ENCODE measurements at regions not wholly inside any gene's neighbourhood (a gene's known extent, or its start where the extent isn't known, plus 50 kb on each side); places are given as distances from the start of the nearest gene placed in this dataset.

- TF ChIP-seq ZNF565 (CRISPR knock-in tag; conservative IDR thresholded peaks at IDR 0.05; ENCODE audit: low read depth) (no peak), RARB (CRISPR knock-in tag; IDR thresholded peaks at IDR 0.05) (no peak), SNAI2 (CRISPR knock-in tag; IDR thresholded peaks at IDR 0.05) (no peak)
- TF ChIP-seq, protein P1, sequence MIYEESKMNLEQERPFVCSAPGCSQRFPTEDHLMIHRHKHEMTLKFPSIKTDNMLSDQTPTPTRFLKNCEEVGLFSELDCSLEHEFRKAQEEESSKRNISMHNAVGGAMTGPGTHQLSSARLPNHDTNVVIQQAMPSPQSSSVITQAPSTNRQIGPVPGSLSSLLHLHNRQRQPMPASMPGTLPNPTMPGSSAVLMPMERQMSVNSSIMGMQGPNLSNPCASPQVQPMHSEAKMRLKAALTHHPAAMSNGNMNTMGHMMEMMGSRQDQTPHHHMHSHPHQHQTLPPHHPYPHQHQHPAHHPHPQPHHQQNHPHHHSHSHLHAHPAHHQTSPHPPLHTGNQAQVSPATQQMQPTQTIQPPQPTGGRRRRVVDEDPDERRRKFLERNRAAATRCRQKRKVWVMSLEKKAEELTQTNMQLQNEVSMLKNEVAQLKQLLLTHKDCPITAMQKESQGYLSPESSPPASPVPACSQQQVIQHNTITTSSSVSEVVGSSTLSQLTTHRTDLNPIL (CRISPR knock-in tag; IDR thresholded peaks at IDR 0.05; ENCODE audit: low read depth) = no peak
Measured at GRCh38 chr4:125791896-125792295, 477.1 kb downstream of the FAT4 start.
